ENCODE measurements at regions not wholly inside any gene's neighbourhood (a gene's known extent, or its start where the extent isn't known, plus 50 kb on each side); places are given as distances from the start of the nearest gene placed in this dataset.

DNA sequence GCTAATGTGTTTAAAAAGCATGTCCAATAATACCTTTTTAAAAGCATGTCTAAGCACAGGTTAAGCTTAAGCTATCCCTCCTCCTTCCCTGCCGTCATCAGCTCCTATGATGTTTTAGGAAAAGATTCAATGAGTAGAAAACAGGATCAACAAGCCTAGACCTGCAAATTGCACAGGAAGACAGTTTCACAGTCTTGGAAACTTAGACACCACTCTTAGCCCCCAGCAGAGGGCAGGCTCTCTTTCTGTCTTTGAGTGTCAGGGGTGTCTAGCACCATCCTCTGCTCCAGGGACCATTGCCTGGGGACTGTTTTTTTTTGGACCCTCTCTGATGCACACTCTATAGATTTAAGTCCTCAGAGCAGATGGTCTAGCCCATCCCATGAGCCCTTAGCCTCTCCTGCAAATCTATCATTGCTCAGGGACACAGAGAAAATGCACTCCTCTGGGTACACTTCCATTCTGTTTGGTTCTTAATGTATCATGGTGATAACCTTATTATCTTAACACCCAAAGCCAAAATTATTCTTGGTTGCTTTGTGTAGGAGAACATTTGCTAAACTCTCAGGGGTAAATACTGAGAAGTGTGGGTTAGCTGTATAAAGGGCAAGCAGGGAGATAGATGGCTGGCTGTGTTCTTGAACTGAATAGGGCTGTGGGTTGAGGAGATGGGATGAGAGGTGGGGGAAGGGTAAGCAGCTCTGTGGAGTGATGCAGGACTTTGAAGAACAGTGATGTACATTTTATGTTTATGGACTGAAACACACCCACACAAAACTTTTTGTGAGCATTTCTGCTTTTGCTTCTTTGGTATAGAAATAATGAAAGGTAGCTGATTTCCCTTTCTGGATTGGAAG is 259.9 kb upstream of the DDHD1 start:
- no peaks in the 10 kb centered on the region for H3K9me3 ChIP-seq
- ATAC-seq, result peak in 1 of 4 donors; percentile 21
- WGBS (ENCODE audit: insufficient coverage, low coverage, low lambda C conversion rate, missing lambda C conversion rate), result 33% methylated on average over 1 of the region's 1 CpG
- no peaks in the 10 kb centered on the region for H3K36me3 ChIP-seq
- H3K4me1 ChIP-seq, result no peaks in the 10 kb centered on the region
- H3K27ac ChIP-seq, result no peak overlapping the region
- H3K27me3 ChIP-seq, result no peaks in the 10 kb centered on the region
- intact Hi-C loops (cut with DNase I), result no loop called here
- no peak overlapping the region for H3K4me3 ChIP-seq
- DNase-seq, result no peak
- TF ChIP-seq POLR2A (IDR thresholded peaks at IDR 0.05) (no peak), CTCF (IDR thresholded peaks at IDR 0.05) (peak in 3 of 4 donors; percentile 27 to 38 (median 27))

DNA sequence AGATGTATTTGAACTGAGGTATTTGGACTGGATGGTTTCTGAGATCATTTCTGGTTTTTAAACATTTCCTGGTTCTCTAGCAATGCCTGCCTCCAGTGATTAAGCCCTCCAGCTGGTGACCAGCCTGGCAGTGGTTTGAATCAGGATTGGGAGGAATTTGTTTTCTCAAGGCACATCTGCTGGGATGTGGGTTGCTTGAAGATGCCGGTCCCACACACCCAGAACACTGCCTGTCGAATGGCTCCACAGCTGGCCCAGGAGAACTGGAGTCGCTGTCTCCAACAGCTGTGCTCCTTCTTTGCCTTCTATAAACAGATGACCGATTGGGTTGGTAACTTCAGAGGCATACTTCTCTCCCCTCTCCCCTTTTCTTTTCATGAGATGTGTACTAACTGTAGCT is 258.0 kb upstream of the DDHD1 start:
- Histone ChIP-seq H3K27ac (no peak overlapping the region), H3K36me3 (no peaks in the 10 kb centered on the region), H3K4me1 (no peaks in the 10 kb centered on the region), H3K4me3 (no peak overlapping the region), H3K9me3 (no peaks in the 10 kb centered on the region), H3K27me3 (no peaks in the 10 kb centered on the region)
- no peak for DNase-seq
- ATAC-seq, result no peak
- intact Hi-C loops (cut with DNase I), result no loop called here
- WGBS (ENCODE audit: insufficient coverage, low coverage, low lambda C conversion rate, missing lambda C conversion rate), result 52% methylated on average over 4 of the region's 4 CpGs
- TF ChIP-seq POLR2A (IDR thresholded peaks at IDR 0.05) (no peak), CTCF (IDR thresholded peaks at IDR 0.05) (no peak)

DNA sequence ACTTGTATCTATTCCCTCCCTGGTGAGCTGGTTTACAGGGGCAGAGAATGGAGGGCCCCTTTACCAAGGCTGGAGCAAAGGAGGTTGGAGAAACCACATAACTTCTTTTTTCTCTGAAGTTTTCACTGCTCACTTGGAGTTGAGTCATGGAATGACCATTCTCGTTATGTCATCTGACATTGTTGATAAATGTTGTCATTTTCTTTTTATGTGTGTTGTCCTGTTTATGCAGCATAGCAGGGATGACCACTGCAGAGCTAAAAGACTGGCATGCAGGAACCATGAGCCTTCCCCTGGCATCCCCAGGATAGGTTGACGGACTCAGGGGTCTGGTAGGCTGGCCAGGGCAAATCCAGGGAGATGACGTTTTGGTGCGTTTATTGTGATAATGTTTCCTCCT is 256.8 kb upstream of the DDHD1 start:
- H3K27me3 ChIP-seq, result no peaks in the 10 kb centered on the region
- DNase-seq (no peak), ATAC-seq (no peak)
- no peaks in the 10 kb centered on the region for H3K36me3 ChIP-seq
- H3K9me3 ChIP-seq, result no peaks in the 10 kb centered on the region
- no peak overlapping the region for H3K27ac ChIP-seq
- 55% methylated on average over 4 of the region's 4 CpGs for WGBS (ENCODE audit: insufficient coverage, low coverage, low lambda C conversion rate, missing lambda C conversion rate)
- H3K4me3 ChIP-seq, result no peak overlapping the region
- no peaks in the 10 kb centered on the region for H3K4me1 ChIP-seq
- intact Hi-C loops (cut with DNase I), result no loop called here
- TF ChIP-seq CTCF (IDR thresholded peaks at IDR 0.05), result no peak
- no peak for TF ChIP-seq POLR2A (IDR thresholded peaks at IDR 0.05)

GRCh38 chr14:53409289-53409688 is 256.2 kb upstream of the DDHD1 start:
- 73% methylated on average over 2 of the region's 2 CpGs for WGBS (ENCODE audit: insufficient coverage, low coverage, low lambda C conversion rate, missing lambda C conversion rate)
- Histone ChIP-seq H3K4me3 (no peak overlapping the region), H3K4me1 (no peaks in the 10 kb centered on the region), H3K27ac (no peak overlapping the region), H3K9me3 (no peaks in the 10 kb centered on the region), H3K36me3 (no peaks in the 10 kb centered on the region), H3K27me3 (no peaks in the 10 kb centered on the region)
- TF ChIP-seq CTCF (IDR thresholded peaks at IDR 0.05) (no peak), POLR2A (IDR thresholded peaks at IDR 0.05) (no peak)
- ATAC-seq, result no peak
- intact Hi-C loops (cut with DNase I), result no loop called here
- no peak for DNase-seq
